ENCODE measurements at regions not wholly inside any gene's neighbourhood (a gene's known extent, or its start where the extent isn't known, plus 50 kb on each side); places are given as distances from the start of the nearest gene placed in this dataset.

GRCh38 chr6:168773788-168774187 is 332.8 kb downstream of the SMOC2 start:
- no peak for DNase-seq (ENCODE audit: low spot score)

- no peak for DNase-seq (ENCODE audit: low spot score)
Observed at GRCh38 chr6:168765752-168766151, 324.8 kb downstream of the SMOC2 start.

GRCh38 chr6:168756009-168756634 is 315.1 kb downstream of the SMOC2 start:
- DNase-seq (ENCODE audit: low spot score): no peak

- no peak for DNase-seq (ENCODE audit: low spot score)
Observed at GRCh38 chr6:168746643-168747042, 305.7 kb downstream of the SMOC2 start.

- no peak for DNase-seq (ENCODE audit: low spot score)
Observed at GRCh38 chr6:168746013-168746412, 305.0 kb downstream of the SMOC2 start.

- no peak for DNase-seq (ENCODE audit: low spot score)
Observed at GRCh38 chr6:168744861-168745260, 303.9 kb downstream of the SMOC2 start.

- DNase-seq (ENCODE audit: low spot score): no peak
Observed at GRCh38 chr6:168741942-168742782, 301.2 kb downstream of the SMOC2 start.

- no peak for DNase-seq (ENCODE audit: low spot score)
Observed at GRCh38 chr6:168741305-168741704, 300.3 kb downstream of the SMOC2 start.

GRCh38 chr6:168739381-168739780 is 298.4 kb downstream of the SMOC2 start:
- no peak for DNase-seq (ENCODE audit: low spot score)

GRCh38 chr6:168737481-168737880 is 296.5 kb downstream of the SMOC2 start:
- DNase-seq (ENCODE audit: low spot score): no peak

- DNase-seq (ENCODE audit: low spot score): no peak
Observed at GRCh38 chr6:168737014-168737413, 296.0 kb downstream of the SMOC2 start.

- no peak for DNase-seq (ENCODE audit: low spot score)
Observed at GRCh38 chr6:168736039-168736438, 295.1 kb downstream of the SMOC2 start.

- DNase-seq (ENCODE audit: low spot score): no peak
Observed at GRCh38 chr6:168735268-168735949, 294.4 kb downstream of the SMOC2 start.

- no peak for DNase-seq (ENCODE audit: low spot score)
Observed at GRCh38 chr6:168734523-168734922, 293.5 kb downstream of the SMOC2 start.

- no peak for DNase-seq (ENCODE audit: low spot score)
Observed at GRCh38 chr6:168732676-168733075, 291.7 kb downstream of the SMOC2 start.

GRCh38 chr6:168730931-168731716 is 290.1 kb downstream of the SMOC2 start:
- DNase-seq (ENCODE audit: low spot score): no peak

GRCh38 chr6:168728056-168728455 is 287.1 kb downstream of the SMOC2 start:
- no peak for DNase-seq (ENCODE audit: low spot score)

- DNase-seq (ENCODE audit: low spot score): no peak
Observed at GRCh38 chr6:168726312-168726856, 285.4 kb downstream of the SMOC2 start.

- DNase-seq (ENCODE audit: low spot score): no peak
Observed at GRCh38 chr6:168725802-168726201, 284.8 kb downstream of the SMOC2 start.

- no peak for DNase-seq (ENCODE audit: low spot score)
Observed at GRCh38 chr6:168724669-168725570, 283.9 kb downstream of the SMOC2 start.

GRCh38 chr6:168724033-168724432 is 283.0 kb downstream of the SMOC2 start:
- DNase-seq (ENCODE audit: low spot score): no peak
